HG02759 (cell line): ENCODE measurements at regions not wholly inside any gene's neighbourhood (a gene's known extent, or its start where the extent isn't known, plus 50 kb on each side); places are given as distances from the start of the nearest gene placed in this dataset.
"Not testable (repeated sequence)": the region's sequence is repeated elsewhere in the genome, so short reads cannot be mapped to it uniquely, and the experiment has no call there.

Experiments
- ATAC-seq: cut with Tn5 transposase; IDR thresholded peaks from one replicate; pipeline ENCODE4 v1.9.1; 2021; ENCODE audit warnings: mild to moderate bottlenecking, moderate library complexity; ENCODE audit not compliant: unreplicated experiment

DNA sequence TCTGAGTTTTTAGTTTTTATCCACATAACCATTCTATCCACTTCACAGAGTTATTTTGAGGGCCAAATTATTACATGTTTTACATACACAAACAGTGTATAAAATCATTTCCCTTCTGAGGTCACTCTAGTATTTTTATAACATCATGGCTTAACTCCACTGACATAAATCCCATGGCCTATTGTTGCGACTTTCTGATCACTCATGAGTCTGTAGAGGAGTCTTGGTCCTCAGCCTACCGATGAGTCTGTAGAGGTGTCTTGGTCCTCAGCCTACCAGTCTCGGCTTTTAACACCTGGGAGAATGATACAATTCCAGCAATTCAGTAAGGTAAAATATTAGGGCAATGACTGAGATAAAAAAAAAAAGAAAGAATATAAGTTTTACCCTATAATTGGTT lies 483.7 kb downstream of the USP25 start:
- no peak for ATAC-seq

DNA sequence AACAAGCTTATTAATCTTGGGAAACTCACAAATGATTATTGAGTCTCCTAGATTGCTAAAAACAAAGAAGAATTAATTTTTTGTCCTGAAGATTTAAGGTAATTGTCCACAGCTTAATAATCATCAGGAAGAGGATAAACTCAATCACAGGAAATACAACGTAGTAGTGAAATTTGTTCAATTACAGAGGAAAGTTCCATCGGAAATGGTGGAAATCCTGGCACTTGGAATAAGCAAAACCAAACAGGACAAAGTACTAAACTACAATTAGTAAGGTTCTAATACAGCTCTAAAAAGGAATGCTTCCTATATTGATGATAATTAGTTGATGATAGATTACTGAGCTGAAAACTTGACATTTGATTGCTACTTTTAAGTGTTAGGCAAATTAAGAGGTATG lies 485.4 kb downstream of the USP25 start:
- no peak for ATAC-seq

DNA sequence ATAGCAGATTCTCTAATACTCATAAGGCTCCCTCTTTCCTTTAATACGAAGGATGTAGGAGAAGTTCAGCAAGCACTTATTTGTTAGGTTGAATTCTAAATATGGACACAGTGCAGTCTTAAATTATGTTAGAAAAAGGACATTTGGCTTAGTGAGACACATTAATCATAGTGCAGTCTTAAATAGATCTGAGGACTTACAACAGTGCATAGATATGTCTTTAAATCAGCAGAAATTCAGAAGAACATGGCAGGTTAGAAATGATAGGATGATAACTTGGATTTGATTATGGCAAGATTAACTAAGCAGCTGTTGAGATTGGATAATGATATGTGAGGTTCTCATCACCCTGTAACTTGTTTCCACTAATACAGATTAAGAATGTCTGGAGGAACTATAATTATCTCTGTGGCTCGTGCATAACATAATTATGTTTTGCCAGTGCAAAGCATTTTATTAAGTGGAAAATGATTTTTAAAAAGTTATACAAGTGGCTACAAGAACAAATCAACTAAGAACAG lies 485.9 kb downstream of the USP25 start:
- ATAC-seq = no peak

DNA sequence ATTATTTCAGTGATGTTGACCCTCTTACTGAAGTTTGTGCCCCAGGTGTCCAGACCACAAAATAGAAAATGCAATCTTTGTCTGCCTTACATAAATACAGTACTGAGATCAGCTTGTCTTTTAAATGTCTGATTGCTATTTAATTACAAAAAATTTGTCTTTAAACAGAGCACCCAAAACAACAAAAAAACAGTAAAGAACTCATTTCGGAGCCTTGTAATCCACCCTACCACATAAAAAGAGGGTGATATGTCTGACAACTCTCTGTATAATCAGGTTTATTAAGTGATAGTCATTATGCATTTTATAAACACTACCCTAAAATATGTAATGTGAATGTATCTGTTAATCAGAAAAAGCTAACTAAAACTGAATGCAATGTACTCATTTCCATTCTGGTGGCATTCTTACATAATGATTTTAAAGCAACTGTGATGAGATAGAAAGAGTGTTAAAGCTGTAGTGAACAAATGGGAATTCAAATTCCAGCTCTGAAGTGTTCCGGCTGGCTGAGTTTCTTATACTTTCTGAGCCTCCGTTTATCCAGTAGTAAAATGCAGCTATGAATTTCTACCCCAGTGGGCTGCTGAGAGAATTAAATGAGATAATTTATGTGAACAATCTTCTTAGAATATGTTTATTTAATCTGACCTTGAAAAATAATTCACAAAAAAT lies 486.6 kb downstream of the USP25 start:
- ATAC-seq = no peak

DNA sequence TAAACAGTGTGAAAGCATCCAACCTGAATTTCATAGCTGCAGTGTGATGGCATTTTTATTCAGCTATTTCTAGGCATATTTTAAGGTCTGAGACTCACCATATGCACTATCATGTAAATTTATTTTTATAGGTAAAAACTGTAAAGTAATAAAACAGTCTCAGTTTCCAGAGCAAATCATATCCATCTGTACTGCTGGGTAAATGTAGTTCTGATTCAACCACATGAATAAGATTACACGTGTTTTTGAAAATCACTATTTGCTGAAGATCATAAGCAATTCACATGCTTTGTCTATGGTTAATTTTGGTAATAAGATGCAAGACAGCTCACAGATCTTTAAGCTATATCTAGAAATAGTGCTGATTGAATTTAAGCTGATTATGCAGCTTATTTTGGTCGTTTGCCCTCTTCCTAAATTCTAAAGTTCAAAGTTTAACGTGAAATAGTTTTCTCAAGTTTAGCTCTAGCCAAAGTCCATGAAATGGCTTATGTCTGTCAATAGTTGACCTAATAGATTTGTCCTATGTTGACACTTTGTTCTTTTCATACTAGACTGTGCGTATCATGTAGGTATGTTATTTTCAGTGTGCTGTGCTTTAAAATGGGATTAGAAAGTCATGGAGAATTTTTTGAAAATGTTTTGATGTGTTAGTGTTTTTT lies 489.0 kb downstream of the USP25 start:
- ATAC-seq = no peak

DNA sequence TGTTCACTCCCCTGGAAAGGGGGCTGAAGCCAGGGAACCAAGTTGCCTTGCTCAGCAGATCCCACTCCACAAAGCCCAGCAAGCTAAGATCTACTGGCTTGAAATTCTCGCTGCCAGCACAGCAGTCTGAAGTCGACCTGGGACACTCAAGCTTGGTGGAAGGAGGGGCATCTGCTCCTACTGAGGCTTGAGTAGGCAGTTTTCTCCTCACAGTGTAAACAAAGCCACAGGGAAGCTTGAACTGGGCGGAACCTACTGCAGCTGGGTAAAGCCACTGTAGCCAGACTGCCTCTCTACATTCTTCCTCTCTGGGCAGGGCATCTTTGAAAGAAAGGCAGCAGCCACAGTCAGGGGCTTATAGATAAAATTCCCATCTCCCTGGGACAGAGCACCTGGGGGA lies 495.0 kb downstream of the USP25 start:
- not testable (repeated sequence) for ATAC-seq

DNA sequence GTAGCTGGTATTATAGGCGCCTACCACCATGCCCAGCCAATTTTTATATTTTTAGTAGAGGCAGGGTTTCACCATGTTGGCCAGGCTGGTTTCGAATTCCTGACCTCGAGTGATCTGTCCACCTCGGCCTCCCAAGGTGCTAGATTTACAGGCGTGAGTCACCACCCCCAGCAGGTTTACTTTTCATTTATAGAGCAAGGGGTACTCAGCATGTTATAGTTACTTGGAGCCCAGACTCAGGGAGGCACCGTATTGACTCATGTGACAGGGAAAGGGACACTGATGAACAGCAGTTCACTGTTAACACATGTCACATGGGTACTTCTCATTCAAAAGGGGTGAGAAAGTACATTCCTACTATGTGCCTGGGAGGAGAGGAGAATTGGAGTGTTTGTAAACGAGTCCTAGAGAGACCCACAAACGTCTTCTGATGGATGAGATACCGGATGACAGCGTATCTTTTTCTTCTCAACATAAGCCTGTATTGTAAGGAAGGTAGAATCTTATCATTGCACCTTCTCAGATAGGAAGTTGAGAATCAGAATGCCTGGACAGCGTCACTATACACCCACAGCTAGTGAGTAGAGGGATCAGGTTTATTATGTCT lies 510.0 kb downstream of the USP25 start:
- ATAC-seq = no peak

DNA sequence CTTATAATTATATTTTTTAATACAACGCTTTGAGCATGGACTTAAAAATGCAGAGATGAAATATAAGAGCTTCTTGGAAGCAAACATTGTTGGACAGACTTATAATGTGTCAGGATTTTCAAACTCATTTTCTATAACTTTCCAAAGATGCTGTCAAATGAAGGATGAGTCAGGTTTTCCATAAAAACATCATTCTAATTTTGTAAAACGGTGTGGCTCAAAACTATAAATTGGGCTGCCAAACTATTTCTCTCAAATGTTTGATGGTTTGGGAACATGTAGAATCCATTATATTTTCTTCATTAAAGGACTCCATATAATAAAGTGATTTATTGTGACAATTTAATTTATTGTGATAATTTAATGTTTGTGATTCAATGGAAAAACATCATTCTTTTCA lies 511.2 kb downstream of the USP25 start:
- ATAC-seq = no peak

DNA sequence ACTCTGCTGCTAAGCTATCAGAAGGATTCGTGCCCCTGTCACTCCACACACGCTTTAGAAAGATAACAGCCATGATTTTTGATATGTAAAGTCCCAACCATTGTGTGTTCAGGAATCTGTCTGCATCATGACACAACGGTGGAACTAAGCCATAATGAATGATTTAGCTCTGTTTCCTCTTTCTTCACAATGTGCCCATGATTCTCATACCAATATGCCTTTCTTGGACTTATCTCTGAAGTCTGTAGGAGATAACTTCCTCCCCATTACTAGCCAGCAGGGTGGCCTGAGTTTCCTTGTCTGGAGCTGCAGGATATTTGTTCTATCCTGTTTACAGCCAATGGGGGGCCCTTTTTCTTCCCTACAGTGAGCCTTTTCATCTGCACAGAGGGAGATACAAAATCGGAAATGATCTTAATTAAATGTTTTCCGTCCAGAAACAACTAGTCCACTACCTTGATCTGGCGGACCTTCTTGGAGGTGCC lies 511.7 kb downstream of the USP25 start:
- ATAC-seq = no peak

DNA sequence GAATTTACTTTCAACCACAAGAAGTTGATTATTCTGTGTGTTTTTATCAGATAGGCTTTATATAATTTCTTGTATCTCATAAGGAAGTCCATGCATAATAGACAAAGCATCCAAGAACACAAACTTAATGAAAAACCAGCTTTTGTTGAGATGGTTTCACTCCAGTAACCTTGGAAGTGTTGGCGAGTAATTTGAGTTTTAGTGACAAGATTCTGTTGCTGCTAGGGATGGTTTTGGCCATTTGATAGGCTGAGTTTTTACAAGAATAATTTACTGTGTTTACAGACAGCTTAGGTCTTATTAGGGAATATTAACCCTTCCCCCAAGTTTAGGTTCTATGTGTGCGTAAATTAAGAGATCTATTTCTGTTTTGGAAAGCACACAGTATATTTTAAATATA lies 513.6 kb downstream of the USP25 start:
- no peak for ATAC-seq

DNA sequence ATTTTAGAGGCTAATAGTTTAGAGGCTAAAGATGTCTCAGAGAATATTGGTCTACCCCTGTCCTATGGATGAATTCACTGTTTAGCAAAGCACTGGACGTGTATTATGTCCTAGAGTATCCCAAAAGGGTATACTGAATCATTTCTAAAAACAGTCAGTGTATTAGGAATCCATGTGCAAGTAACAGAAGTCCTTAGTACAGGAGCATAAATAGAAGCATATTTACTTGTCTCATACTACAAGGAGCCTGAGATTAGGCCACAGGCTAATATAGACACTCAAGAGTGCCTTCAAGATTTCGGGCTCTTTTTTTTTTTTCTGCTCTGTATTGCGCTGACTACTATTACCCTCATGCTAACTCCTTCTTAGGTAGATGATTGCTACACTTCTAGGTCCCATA lies 518.9 kb downstream of the USP25 start:
- no peak for ATAC-seq

DNA sequence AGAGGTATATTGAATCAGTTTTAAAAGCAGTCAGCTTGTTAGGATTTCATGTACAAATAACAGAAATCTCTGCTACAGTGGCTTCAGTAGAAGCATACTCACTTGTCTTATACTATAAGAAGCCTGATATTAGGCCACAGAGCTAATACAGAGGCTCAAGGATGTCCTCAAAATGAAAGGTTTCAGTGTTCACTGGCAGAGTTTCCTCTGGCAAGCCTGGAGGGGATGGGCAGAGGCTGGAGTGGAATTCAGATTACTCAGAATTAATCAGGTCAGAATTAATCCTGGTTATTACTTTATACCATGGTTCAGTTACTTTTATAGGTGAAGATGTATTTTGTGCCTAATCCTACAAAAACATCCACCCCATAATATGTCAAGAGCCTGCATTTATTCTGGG lies 520.5 kb downstream of the USP25 start:
- ATAC-seq = no peak

DNA sequence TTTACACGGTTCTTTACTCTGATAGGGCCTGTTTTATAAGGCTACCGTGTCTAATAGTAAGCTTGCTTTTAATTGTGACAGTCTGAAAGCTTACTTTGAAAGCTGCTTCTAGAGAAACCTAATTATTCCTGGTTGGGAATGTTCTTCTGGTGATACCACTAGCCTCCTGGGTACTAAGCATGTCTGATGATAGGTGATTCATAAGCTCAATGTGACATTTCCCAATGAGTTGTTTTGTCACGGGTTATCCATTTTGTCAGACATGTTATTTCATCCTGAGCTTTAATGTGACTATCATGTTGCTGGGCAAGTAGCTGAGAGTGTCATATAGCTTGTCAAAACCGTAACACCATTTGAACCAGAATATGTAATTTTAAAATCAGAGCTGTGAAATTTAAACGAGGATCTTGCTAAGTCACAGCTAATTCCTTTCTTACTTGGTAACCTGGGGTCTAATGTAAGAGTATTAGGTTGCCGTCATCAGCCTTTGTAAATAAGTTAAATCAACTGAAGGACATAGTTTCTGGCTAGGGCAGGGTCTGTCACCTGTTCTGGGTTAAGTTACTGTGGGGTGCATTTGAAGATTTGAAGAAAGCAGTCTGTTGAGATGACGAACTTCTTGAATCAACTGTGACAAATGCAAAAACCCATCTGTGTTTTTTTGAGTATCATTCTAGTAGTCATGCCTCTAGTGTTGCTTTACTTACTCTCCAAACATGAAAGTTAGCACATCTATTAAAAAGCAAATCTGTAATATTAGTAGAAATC lies 529.2 kb downstream of the USP25 start:
- no peak for ATAC-seq

DNA sequence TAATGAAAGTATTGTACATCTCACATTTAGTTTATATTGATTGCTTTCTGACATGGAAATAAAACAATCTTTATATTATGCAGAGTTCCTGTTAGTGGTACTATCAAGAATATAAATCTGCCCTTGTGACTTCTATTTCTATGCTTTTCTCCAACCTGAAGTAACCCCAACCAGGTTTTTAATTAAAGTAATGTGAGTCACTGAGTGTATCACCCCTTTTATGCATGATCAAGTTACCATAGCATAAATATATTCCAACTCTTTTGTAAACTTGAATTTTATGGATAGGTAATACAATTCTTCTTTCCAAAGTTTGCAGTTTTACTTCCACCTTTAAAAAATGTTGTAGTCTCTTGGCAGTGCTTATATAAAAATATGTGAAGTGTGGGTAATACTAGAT lies 532.3 kb downstream of the USP25 start:
- no peak for ATAC-seq

DNA sequence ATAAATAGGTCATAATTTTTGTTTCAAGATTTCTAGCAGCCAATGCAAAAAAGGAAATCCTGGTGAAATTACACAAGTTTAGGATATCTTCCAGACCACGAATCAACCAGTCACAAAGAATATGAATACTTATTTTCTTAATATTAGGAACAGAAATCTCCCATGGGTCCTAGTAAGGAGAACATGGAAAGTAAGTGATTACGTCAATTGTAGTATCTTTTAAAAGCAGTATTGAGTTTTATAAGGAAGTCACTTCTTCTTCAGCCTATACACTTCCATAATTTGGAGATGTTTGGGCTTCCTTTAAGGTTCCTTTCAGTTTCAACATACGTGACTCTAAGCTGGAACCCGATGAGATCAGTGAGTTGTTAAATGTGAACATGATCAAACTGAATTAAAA lies 534.5 kb downstream of the USP25 start:
- ATAC-seq = no peak

DNA sequence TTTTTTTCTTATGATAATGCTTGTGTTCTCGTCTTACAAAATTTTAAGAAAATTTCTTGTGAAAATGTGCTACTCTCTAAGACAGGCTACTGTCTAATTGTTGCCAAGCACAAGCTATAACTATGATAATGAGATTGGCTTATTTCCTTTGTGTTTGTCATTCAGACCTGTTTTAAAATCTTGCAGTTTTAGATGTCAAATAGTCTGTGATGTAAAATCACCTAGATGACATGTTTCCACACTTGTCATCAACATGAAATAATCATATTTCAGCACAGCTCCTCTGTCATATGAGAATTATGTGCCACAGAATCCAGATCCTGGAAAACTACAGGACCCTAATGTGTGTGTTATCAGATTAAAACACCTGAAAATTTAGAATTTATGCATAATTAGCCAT lies 539.7 kb downstream of the USP25 start:
- no peak for ATAC-seq

DNA sequence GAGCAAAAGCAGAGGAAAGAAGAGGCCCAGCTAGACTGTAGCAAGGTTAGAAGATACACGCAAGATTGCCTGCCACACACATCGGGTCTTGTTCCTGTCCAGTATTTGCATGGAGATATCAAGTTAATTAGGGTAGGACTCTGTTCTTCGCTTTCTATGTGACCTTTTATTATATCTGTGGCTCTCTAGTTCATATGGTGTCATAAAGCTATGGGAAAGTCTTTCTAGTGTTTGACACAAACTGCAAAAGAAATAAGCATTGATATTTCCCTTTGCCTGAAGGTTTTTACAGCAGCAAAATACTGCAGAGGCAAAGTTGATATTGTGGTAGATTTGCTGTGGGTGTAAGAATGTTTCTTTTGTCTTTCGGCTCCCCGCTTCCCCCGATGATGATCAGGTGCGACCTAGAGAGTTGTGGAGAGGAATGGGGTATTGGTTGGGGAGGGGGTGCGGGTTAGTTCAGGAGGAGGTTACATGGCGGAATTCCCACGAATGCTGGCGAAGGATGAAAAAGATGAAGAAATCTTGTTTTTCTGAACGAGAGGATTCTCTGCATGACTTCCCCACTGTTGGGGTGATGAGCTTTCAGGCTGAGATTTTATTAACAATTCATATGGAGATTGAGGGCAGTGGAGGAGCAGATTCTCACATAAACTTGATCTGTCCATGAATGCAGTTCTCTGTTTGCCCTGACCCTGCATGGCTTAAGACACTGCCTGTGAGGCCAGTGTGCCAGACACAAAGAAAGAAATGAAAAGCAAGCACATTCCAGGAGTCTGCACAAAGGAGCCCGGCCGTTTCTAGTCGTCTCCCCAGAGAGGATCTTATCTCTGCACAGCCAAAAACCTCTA lies 550.2 kb downstream of the USP25 start:
- ATAC-seq = no peak

DNA sequence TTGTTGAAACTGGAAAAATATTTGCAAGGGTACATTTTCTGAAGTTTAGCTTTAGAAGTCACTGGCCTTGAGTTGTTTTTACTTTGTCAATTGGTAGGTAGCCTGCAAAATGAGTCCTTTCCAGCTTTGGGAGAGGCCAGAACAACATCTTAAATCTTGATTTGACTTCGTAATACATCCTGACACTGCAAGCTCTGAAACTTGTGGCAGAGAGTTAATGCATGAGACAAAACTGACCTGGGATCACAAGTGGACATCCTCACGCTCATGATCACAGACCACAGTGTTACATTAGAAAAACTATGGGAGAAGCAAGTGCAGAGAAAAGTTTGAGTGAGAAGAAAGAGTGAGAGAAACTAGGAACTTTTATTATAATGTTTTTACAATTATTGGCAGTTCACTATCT lies 550.9 kb downstream of the USP25 start:
- no peak for ATAC-seq

DNA sequence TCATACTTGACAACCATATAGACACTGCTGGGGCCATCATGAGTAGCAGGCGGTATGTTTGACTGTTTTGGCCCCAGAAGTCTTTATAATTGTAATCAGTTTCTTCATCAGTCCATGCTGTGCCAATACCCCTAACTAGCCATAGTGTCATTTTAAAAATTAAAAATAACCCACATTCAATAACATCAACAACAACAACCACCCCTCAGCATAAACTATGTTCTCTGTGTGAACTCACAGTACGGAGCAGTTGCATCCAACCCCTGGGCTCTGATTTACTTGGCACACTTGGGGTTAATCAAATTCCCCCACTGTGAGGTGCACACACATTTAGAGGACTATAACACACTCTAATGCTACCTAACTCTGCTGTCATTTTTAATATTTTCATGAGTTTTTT lies 553.7 kb downstream of the USP25 start:
- no peak for ATAC-seq

DNA sequence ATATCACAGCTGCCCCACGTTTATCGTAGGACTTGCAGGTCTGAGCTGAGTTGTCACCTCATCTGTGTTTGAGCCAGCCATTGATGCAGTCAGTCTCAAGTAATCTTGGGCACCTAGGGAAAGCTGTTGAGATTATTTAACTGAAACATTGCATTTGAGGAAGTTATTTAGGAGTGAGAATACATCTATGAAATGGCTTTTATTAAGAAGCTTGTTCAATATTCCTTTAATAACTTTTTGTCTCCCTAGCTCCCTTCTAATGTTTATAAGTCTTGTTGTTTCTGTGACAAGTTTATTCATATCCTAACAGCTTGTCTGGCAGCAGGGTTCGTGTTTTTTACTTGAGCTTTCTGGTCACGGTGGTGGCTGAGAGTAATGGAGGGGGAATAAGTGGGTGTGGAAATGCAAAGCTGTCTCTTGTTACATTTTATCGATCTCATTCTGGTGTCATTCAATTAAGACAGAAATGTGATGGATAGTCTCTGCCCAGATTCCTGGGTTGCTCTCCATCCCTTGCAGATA lies 555.9 kb downstream of the USP25 start:
- ATAC-seq = no peak
